ENCODE measurements at regions not wholly inside any gene's neighbourhood (a gene's known extent, or its start where the extent isn't known, plus 50 kb on each side); places are given as distances from the start of the nearest gene placed in this dataset.

GRCh38 chr17:11081342-11081741 is 159.7 kb upstream of the SHISA6 start:
- no peak overlapping the region for H3K27ac ChIP-seq (ENCODE audit: low read depth, low read length)
- no peaks in the 10 kb centered on the region for H3K36me3 ChIP-seq (ENCODE audit: insufficient read depth, low read length)
- no peak overlapping the region for H2AFZ ChIP-seq (ENCODE audit: low read length, unreplicated experiment)
- no peak overlapping the region for H3K4me3 ChIP-seq (ENCODE audit: low read depth, low read length)
- H3K4me1 ChIP-seq (ENCODE audit: control insufficient read depth, insufficient read depth, low read length, unreplicated experiment) = no peaks in the 10 kb centered on the region
- H3K27me3 ChIP-seq (ENCODE audit: insufficient read depth, low read length) = no peaks in the 10 kb centered on the region
- no peaks in the 10 kb centered on the region for H3K79me2 ChIP-seq (ENCODE audit: control insufficient read depth, insufficient read depth, low read length, unreplicated experiment)

GRCh38 chr17:11077673-11078072 is 163.3 kb upstream of the SHISA6 start:
- Histone ChIP-seq H3K4me1 (ENCODE audit: control insufficient read depth, insufficient read depth, low read length, unreplicated experiment) (no peaks in the 10 kb centered on the region), H3K36me3 (ENCODE audit: insufficient read depth, low read length) (no peaks in the 10 kb centered on the region), H3K4me3 (ENCODE audit: low read depth, low read length) (no peak overlapping the region), H3K27ac (ENCODE audit: low read depth, low read length) (no peak overlapping the region), H2AFZ (ENCODE audit: low read length, unreplicated experiment) (no peak overlapping the region), H3K79me2 (ENCODE audit: control insufficient read depth, insufficient read depth, low read length, unreplicated experiment) (no peaks in the 10 kb centered on the region), H3K27me3 (ENCODE audit: insufficient read depth, low read length) (no peaks in the 10 kb centered on the region)

- Histone ChIP-seq H3K79me2 (ENCODE audit: control insufficient read depth, insufficient read depth, low read length, unreplicated experiment) (no peaks in the 10 kb centered on the region), H3K36me3 (ENCODE audit: insufficient read depth, low read length) (no peaks in the 10 kb centered on the region), H3K27me3 (ENCODE audit: insufficient read depth, low read length) (no peaks in the 10 kb centered on the region), H3K4me1 (ENCODE audit: control insufficient read depth, insufficient read depth, low read length, unreplicated experiment) (no peaks in the 10 kb centered on the region), H2AFZ (ENCODE audit: low read length, unreplicated experiment) (no peak overlapping the region), H3K4me3 (ENCODE audit: low read depth, low read length) (no peak overlapping the region), H3K27ac (ENCODE audit: low read depth, low read length) (no peak overlapping the region)
Observed at GRCh38 chr17:11074451-11074850, 166.6 kb upstream of the SHISA6 start.

GRCh38 chr17:11056926-11057325 is 184.1 kb upstream of the SHISA6 start:
- Histone ChIP-seq H3K36me3 (ENCODE audit: insufficient read depth, low read length) (no peaks in the 10 kb centered on the region), H3K27me3 (ENCODE audit: insufficient read depth, low read length) (no peaks in the 10 kb centered on the region), H2AFZ (ENCODE audit: low read length, unreplicated experiment) (no peak overlapping the region), H3K4me1 (ENCODE audit: control insufficient read depth, insufficient read depth, low read length, unreplicated experiment) (no peaks in the 10 kb centered on the region), H3K27ac (ENCODE audit: low read depth, low read length) (no peak overlapping the region), H3K4me3 (ENCODE audit: low read depth, low read length) (no peak overlapping the region), H3K79me2 (ENCODE audit: control insufficient read depth, insufficient read depth, low read length, unreplicated experiment) (no peaks in the 10 kb centered on the region)

- no peaks in the 10 kb centered on the region for H3K4me1 ChIP-seq (ENCODE audit: control insufficient read depth, insufficient read depth, low read length, unreplicated experiment)
- no peaks in the 10 kb centered on the region for H3K79me2 ChIP-seq (ENCODE audit: control insufficient read depth, insufficient read depth, low read length, unreplicated experiment)
- H3K4me3 ChIP-seq (ENCODE audit: low read depth, low read length) = no peak overlapping the region
- no peaks in the 10 kb centered on the region for H3K27me3 ChIP-seq (ENCODE audit: insufficient read depth, low read length)
- no peak overlapping the region for H2AFZ ChIP-seq (ENCODE audit: low read length, unreplicated experiment)
- H3K27ac ChIP-seq (ENCODE audit: low read depth, low read length) = no peak overlapping the region
- H3K36me3 ChIP-seq (ENCODE audit: insufficient read depth, low read length) = no peaks in the 10 kb centered on the region
Observed at GRCh38 chr17:11053846-11054245, 187.2 kb upstream of the SHISA6 start.

GRCh38 chr17:11049539-11049938 is 191.5 kb upstream of the SHISA6 start:
- Histone ChIP-seq H2AFZ (ENCODE audit: low read length, unreplicated experiment) (no peak overlapping the region), H3K27ac (ENCODE audit: low read depth, low read length) (no peak overlapping the region), H3K4me3 (ENCODE audit: low read depth, low read length) (no peak overlapping the region), H3K36me3 (ENCODE audit: insufficient read depth, low read length) (no peaks in the 10 kb centered on the region), H3K79me2 (ENCODE audit: control insufficient read depth, insufficient read depth, low read length, unreplicated experiment) (no peaks in the 10 kb centered on the region), H3K27me3 (ENCODE audit: insufficient read depth, low read length) (no peaks in the 10 kb centered on the region), H3K4me1 (ENCODE audit: control insufficient read depth, insufficient read depth, low read length, unreplicated experiment) (no peaks in the 10 kb centered on the region)

GRCh38 chr17:11047228-11047627 is 193.8 kb upstream of the SHISA6 start:
- Histone ChIP-seq H3K36me3 (ENCODE audit: insufficient read depth, low read length) (no peaks in the 10 kb centered on the region), H3K4me1 (ENCODE audit: control insufficient read depth, insufficient read depth, low read length, unreplicated experiment) (no peaks in the 10 kb centered on the region), H3K4me3 (ENCODE audit: low read depth, low read length) (no peak overlapping the region), H2AFZ (ENCODE audit: low read length, unreplicated experiment) (no peak overlapping the region), H3K27ac (ENCODE audit: low read depth, low read length) (no peak overlapping the region), H3K79me2 (ENCODE audit: control insufficient read depth, insufficient read depth, low read length, unreplicated experiment) (no peaks in the 10 kb centered on the region), H3K27me3 (ENCODE audit: insufficient read depth, low read length) (no peaks in the 10 kb centered on the region)

GRCh38 chr17:11039342-11039741 is 201.5 kb upstream of the PIRT start:
- H3K4me1 ChIP-seq (ENCODE audit: control insufficient read depth, insufficient read depth, low read length, unreplicated experiment) = no peaks in the 10 kb centered on the region
- no peaks in the 10 kb centered on the region for H3K27me3 ChIP-seq (ENCODE audit: insufficient read depth, low read length)
- H3K27ac ChIP-seq (ENCODE audit: low read depth, low read length) = no peak overlapping the region
- no peak overlapping the region for H2AFZ ChIP-seq (ENCODE audit: low read length, unreplicated experiment)
- no peaks in the 10 kb centered on the region for H3K36me3 ChIP-seq (ENCODE audit: insufficient read depth, low read length)
- H3K4me3 ChIP-seq (ENCODE audit: low read depth, low read length) = no peak overlapping the region
- no peaks in the 10 kb centered on the region for H3K79me2 ChIP-seq (ENCODE audit: control insufficient read depth, insufficient read depth, low read length, unreplicated experiment)

- no peak overlapping the region for H3K4me3 ChIP-seq (ENCODE audit: low read depth, low read length)
- H3K27ac ChIP-seq (ENCODE audit: low read depth, low read length) = no peak overlapping the region
- no peaks in the 10 kb centered on the region for H3K4me1 ChIP-seq (ENCODE audit: control insufficient read depth, insufficient read depth, low read length, unreplicated experiment)
- no peaks in the 10 kb centered on the region for H3K79me2 ChIP-seq (ENCODE audit: control insufficient read depth, insufficient read depth, low read length, unreplicated experiment)
- H3K27me3 ChIP-seq (ENCODE audit: insufficient read depth, low read length) = no peaks in the 10 kb centered on the region
- no peaks in the 10 kb centered on the region for H3K36me3 ChIP-seq (ENCODE audit: insufficient read depth, low read length)
- no peak overlapping the region for H2AFZ ChIP-seq (ENCODE audit: low read length, unreplicated experiment)
Observed at GRCh38 chr17:11035681-11036080, 197.8 kb upstream of the PIRT start.

GRCh38 chr17:11031787-11032186 is 193.9 kb upstream of the PIRT start:
- Histone ChIP-seq H3K27ac (ENCODE audit: low read depth, low read length) (no peak overlapping the region), H3K79me2 (ENCODE audit: control insufficient read depth, insufficient read depth, low read length, unreplicated experiment) (no peaks in the 10 kb centered on the region), H3K27me3 (ENCODE audit: insufficient read depth, low read length) (no peaks in the 10 kb centered on the region), H3K36me3 (ENCODE audit: insufficient read depth, low read length) (no peaks in the 10 kb centered on the region), H2AFZ (ENCODE audit: low read length, unreplicated experiment) (no peak overlapping the region), H3K4me1 (ENCODE audit: control insufficient read depth, insufficient read depth, low read length, unreplicated experiment) (no peaks in the 10 kb centered on the region), H3K4me3 (ENCODE audit: low read depth, low read length) (no peak overlapping the region)

- no peak overlapping the region for H3K27ac ChIP-seq (ENCODE audit: low read depth, low read length)
- no peak overlapping the region for H3K4me3 ChIP-seq (ENCODE audit: low read depth, low read length)
- no peaks in the 10 kb centered on the region for H3K4me1 ChIP-seq (ENCODE audit: control insufficient read depth, insufficient read depth, low read length, unreplicated experiment)
- no peak overlapping the region for H2AFZ ChIP-seq (ENCODE audit: low read length, unreplicated experiment)
- no peaks in the 10 kb centered on the region for H3K36me3 ChIP-seq (ENCODE audit: insufficient read depth, low read length)
- H3K79me2 ChIP-seq (ENCODE audit: control insufficient read depth, insufficient read depth, low read length, unreplicated experiment) = no peaks in the 10 kb centered on the region
- H3K27me3 ChIP-seq (ENCODE audit: insufficient read depth, low read length) = no peaks in the 10 kb centered on the region
Observed at GRCh38 chr17:11029791-11030190, 191.9 kb upstream of the PIRT start.

- H3K27ac ChIP-seq (ENCODE audit: low read depth, low read length) = no peak overlapping the region
- no peaks in the 10 kb centered on the region for H3K36me3 ChIP-seq (ENCODE audit: insufficient read depth, low read length)
- no peaks in the 10 kb centered on the region for H3K27me3 ChIP-seq (ENCODE audit: insufficient read depth, low read length)
- no peaks in the 10 kb centered on the region for H3K79me2 ChIP-seq (ENCODE audit: control insufficient read depth, insufficient read depth, low read length, unreplicated experiment)
- no peaks in the 10 kb centered on the region for H3K4me1 ChIP-seq (ENCODE audit: control insufficient read depth, insufficient read depth, low read length, unreplicated experiment)
- H2AFZ ChIP-seq (ENCODE audit: low read length, unreplicated experiment) = no peak overlapping the region
- no peak overlapping the region for H3K4me3 ChIP-seq (ENCODE audit: low read depth, low read length)
Observed at GRCh38 chr17:11028349-11028748, 190.5 kb upstream of the PIRT start.
